ENCODE measurements at regions not wholly inside any gene's neighbourhood (a gene's known extent, or its start where the extent isn't known, plus 50 kb on each side); places are given as distances from the start of the nearest gene placed in this dataset.

DNA sequence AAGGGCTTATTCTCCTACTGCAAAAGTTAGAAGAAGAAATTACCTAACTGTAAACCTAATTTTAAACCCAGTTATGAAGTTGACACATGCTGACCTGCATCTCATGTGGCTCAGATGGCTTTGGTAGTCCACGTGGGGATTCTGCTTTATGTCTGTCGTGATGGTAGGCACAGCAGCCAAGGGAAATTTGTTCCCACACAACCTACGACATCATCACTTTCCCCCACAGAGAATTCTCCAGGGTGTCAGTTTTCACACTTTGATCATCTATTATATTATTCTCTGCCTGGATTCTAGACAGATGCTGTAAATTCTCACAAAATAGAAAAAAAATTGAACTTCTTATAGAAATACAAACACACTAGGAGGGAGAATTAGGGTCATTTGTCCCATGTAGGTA lies 70.6 kb downstream of the PTHLH start:
- DNase-seq (ENCODE audit: low spot score, unreplicated experiment): no peak
- no peaks in the 10 kb centered on the region for H3K27me3 Mint-ChIP-seq
- H3K36me3 Mint-ChIP-seq (ENCODE audit: insufficient read depth): no peaks in the 10 kb centered on the region
- no peak overlapping the region for H3K27ac Mint-ChIP-seq
- peaks cover 7% of the 10 kb centered on the region for H3K9me3 Mint-ChIP-seq (ENCODE audit: low read depth)
- H3K4me3 Mint-ChIP-seq (ENCODE audit: low read depth): no peak overlapping the region
- H3K4me1 Mint-ChIP-seq (ENCODE audit: low read depth): peaks cover 6% of the 10 kb centered on the region
- TF ChIP-seq CTCF (IDR thresholded peaks at IDR 0.05; ENCODE audit: unreplicated experiment): no peak

DNA sequence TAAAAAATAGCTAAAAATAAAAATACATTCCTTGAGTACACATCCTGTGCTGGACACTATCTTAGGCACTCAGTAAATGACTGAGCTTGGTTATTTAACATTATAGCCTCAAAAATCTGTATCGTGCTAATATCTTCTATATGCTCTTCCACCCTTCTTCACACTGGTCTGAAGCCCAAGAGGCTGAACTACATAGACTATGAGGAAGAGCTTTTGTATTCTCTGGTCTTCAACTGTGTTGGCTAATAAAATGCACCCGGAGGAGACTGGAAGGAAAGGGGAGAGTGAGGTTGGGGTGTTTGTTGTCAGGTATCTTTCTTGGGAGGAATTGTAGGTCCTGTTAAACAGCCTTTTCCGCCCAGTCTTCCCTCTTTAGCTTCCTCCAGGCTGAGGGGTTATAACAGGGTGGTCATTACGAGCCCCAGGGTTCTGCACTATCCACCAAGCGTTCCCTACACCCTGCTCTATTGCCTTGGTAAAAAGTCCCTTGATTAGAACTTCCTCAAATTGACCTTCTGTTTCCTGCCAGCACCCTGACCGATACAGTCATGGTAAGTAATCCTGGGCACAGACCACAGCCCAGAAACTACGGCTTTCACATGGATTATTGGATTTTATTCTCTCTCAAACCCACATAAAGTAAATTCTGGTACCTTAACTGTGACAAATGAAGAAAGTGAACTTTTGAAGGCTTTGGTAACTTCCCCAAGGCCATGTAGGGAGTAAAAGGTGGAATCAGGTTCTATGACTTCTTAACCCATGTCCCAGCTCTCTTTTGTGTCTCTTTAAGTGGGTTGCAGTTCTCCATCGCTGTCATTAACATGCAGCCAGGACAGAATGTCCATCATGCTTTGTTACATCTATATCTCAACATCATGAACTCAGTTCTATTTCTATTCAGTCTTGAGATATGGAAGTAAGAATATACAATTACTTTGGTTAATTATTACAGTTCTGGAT lies 71.3 kb downstream of the PTHLH start:
- Mint-ChIP-seq H3K9me3 (ENCODE audit: low read depth) (peaks cover 6% of the 10 kb centered on the region), H3K27me3 (no peaks in the 10 kb centered on the region), H3K4me3 (ENCODE audit: low read depth) (no peak overlapping the region), H3K27ac (no peak overlapping the region), H3K36me3 (ENCODE audit: insufficient read depth) (no peaks in the 10 kb centered on the region), H3K4me1 (ENCODE audit: low read depth) (peaks cover 6% of the 10 kb centered on the region)
- TF ChIP-seq CTCF (IDR thresholded peaks at IDR 0.05; ENCODE audit: unreplicated experiment): no peak
- no peak for DNase-seq (ENCODE audit: low spot score, unreplicated experiment)

GRCh38 chr12:27899151-27899661 lies 73.3 kb downstream of the PTHLH start:
- no peak for TF ChIP-seq CTCF (IDR thresholded peaks at IDR 0.05; ENCODE audit: unreplicated experiment)
- H3K27ac Mint-ChIP-seq: no peak overlapping the region
- H3K9me3 Mint-ChIP-seq (ENCODE audit: low read depth): no peaks in the 10 kb centered on the region
- peaks cover 6% of the 10 kb centered on the region for H3K4me1 Mint-ChIP-seq (ENCODE audit: low read depth)
- H3K36me3 Mint-ChIP-seq (ENCODE audit: insufficient read depth): no peaks in the 10 kb centered on the region
- no peak for DNase-seq (ENCODE audit: low spot score, unreplicated experiment)
- no peaks in the 10 kb centered on the region for H3K27me3 Mint-ChIP-seq
- H3K4me3 Mint-ChIP-seq (ENCODE audit: low read depth): no peak overlapping the region

GRCh38 chr12:27898022-27898421 lies 74.5 kb downstream of the PTHLH start:
- Mint-ChIP-seq H3K4me3 (ENCODE audit: low read depth) (no peak overlapping the region), H3K9me3 (ENCODE audit: low read depth) (no peaks in the 10 kb centered on the region), H3K36me3 (ENCODE audit: insufficient read depth) (no peaks in the 10 kb centered on the region), H3K27me3 (no peaks in the 10 kb centered on the region), H3K4me1 (ENCODE audit: low read depth) (peaks cover 6% of the 10 kb centered on the region), H3K27ac (no peak overlapping the region)
- DNase-seq (ENCODE audit: low spot score, unreplicated experiment): no peak
- TF ChIP-seq CTCF (IDR thresholded peaks at IDR 0.05; ENCODE audit: unreplicated experiment): no peak

GRCh38 chr12:27896419-27896990 lies 76.0 kb downstream of the PTHLH start:
- TF ChIP-seq CTCF (IDR thresholded peaks at IDR 0.05; ENCODE audit: unreplicated experiment): no peak
- no peaks in the 10 kb centered on the region for H3K9me3 Mint-ChIP-seq (ENCODE audit: low read depth)
- H3K27ac Mint-ChIP-seq: no peak overlapping the region
- DNase-seq (ENCODE audit: low spot score, unreplicated experiment): no peak
- H3K27me3 Mint-ChIP-seq: no peaks in the 10 kb centered on the region
- peaks cover 6% of the 10 kb centered on the region for H3K4me1 Mint-ChIP-seq (ENCODE audit: low read depth)
- H3K36me3 Mint-ChIP-seq (ENCODE audit: insufficient read depth): no peaks in the 10 kb centered on the region
- H3K4me3 Mint-ChIP-seq (ENCODE audit: low read depth): no peak overlapping the region
